ENCODE measurements at regions not wholly inside any gene's neighbourhood (a gene's known extent, or its start where the extent isn't known, plus 50 kb on each side); places are given as distances from the start of the nearest gene placed in this dataset.

DNA sequence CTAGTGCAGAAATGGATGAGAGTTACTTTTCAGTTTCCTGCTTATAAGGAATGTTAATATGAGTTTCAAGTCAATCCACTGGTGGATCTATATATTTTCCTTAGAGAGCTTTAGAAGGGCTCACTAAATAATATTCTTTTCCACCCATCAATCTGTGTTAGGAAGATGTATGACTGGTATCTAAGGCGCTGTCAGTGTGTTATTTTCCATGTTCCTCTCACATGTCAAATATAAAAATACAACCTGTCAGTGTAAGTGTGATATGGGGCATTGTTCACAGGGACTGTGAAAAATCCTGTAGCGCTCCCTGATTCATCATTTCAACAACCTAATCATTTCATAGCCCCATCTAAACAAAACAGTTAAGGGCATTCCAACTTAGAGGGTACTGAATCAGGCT lies 203.1 kb downstream of the TMEM26 start:
- TF ChIP-seq FOXK2 (IDR thresholded peaks at IDR 0.05): no peak
- TF ChIP-seq FOXA1 (IDR thresholded peaks at IDR 0.05): no peak
- no peak for TF ChIP-seq SUZ12 (IDR thresholded peaks at IDR 0.05)
- no peak for TF ChIP-seq BHLHE40 (IDR thresholded peaks at IDR 0.05; ENCODE audit: borderline replicate concordance)
- TF ChIP-seq FOXM1 (IDR thresholded peaks at IDR 0.05; ENCODE audit: borderline replicate concordance): no peak
- TF ChIP-seq ARNT (IDR thresholded peaks at IDR 0.05): no peak
- TF ChIP-seq ELF4 (IDR thresholded peaks at IDR 0.05): no peak
- TF ChIP-seq SP1 (IDR thresholded peaks at IDR 0.05): no peak
